Stimulated activated CD4-positive, alpha-beta T cell treated with anti-CD3 and anti-CD28 coated beads, Interleukin-2, amount 100 ng/mL, for 24 hours (primary cell): ENCODE measurements at regions not wholly inside any gene's neighbourhood (a gene's known extent, or its start where the extent isn't known, plus 50 kb on each side); places are given as distances from the start of the nearest gene placed in this dataset.

Experiments used
- DNase-seq, 2 donors: peaks; one replicate each; pipeline ENCODE4 v3.0.0-alpha.2; 2020

- no peak for DNase-seq
Observed at GRCh38 chr21:25422610-25423608, 184.4 kb downstream of the MRPL39 start.

GRCh38 chr21:25421321-25422028 lies 185.8 kb downstream of the MRPL39 start:
- DNase-seq: peak; percentile 57 to 68

GRCh38 chr21:25420831-25421230 lies 186.4 kb downstream of the MRPL39 start:
- no peak for DNase-seq

- DNase-seq: no peak
Observed at GRCh38 chr21:25416669-25417068, 190.6 kb downstream of the MRPL39 start.

- no peak for DNase-seq
Observed at GRCh38 chr21:25412100-25412499, 195.2 kb downstream of the MRPL39 start.

- no peak for DNase-seq
Observed at GRCh38 chr21:25409978-25410377, 197.3 kb downstream of the MRPL39 start.

- no peak for DNase-seq
Observed at GRCh38 chr21:25408666-25409065, 198.6 kb downstream of the MRPL39 start.

- DNase-seq: no peak
Observed at GRCh38 chr21:25406887-25407579, 200.2 kb downstream of the MRPL39 start.

- no peak for DNase-seq
Observed at GRCh38 chr21:25405984-25406383, 201.3 kb downstream of the MRPL39 start.

- DNase-seq: no peak
Observed at GRCh38 chr21:25402134-25402961, 204.9 kb downstream of the MRPL39 start.

GRCh38 chr21:25400427-25400826 lies 206.9 kb downstream of the MRPL39 start:
- no peak for DNase-seq

- no peak for DNase-seq
Observed at GRCh38 chr21:25398630-25399029, 208.7 kb downstream of the MRPL39 start.

GRCh38 chr21:25396135-25396711 lies 211.1 kb downstream of the MRPL39 start:
- DNase-seq: peak; percentile 78 to 81

- no peak for DNase-seq
Observed at GRCh38 chr21:25391777-25392176, 215.5 kb downstream of the MRPL39 start.

- DNase-seq: no peak
Observed at GRCh38 chr21:25390701-25391100, 216.6 kb downstream of the MRPL39 start.

- no peak for DNase-seq
Observed at GRCh38 chr21:25387665-25388064, 219.6 kb downstream of the MRPL39 start.

- DNase-seq: no peak
Observed at GRCh38 chr21:25385911-25386474, 221.3 kb downstream of the MRPL39 start.

GRCh38 chr21:25385341-25385740 lies 221.9 kb downstream of the MRPL39 start:
- DNase-seq: no peak

GRCh38 chr21:25384782-25385181 lies 222.5 kb downstream of the MRPL39 start:
- DNase-seq: no peak

GRCh38 chr21:25383545-25383944 lies 223.7 kb downstream of the MRPL39 start:
- DNase-seq: no peak

GRCh38 chr21:25381936-25382452 lies 225.3 kb downstream of the MRPL39 start:
- DNase-seq: no peak
